ENCODE measurements at regions not wholly inside any gene's neighbourhood (a gene's known extent, or its start where the extent isn't known, plus 50 kb on each side); places are given as distances from the start of the nearest gene placed in this dataset.

DNA sequence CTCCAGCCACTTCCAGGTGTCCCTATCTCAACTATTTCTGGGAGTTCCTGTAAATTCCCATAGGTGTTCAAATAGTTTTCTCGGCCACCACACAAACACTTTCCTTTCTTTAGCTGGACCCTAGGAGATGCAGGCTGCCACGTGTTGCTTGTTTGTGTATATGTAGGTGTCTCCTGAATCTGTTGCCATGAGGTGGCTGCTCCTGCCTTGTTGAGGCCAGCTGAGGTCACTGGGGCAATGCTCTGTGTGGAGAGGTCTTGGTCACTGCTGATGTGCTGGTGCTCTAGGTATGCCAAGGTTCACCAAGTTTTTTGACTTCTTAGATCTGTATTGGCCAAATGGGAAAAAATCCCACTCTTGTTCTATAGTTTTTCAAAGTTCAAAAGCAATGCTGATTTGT, 132.5 kb upstream of the CHD1 start:
- Histone ChIP-seq H3K27ac (no peak overlapping the region), H3K9me3 (no peaks in the 10 kb centered on the region), H3K4me1 (peaks cover 16% of the 10 kb centered on the region), H3K36me3 (no peaks in the 10 kb centered on the region), H3K4me3 (no peak overlapping the region), H3K27me3 (no peaks in the 10 kb centered on the region)
- 56% methylated on average over 2 of the region's 2 CpGs for WGBS
- TF ChIP-seq POLR2AphosphoS5 (IDR thresholded peaks at IDR 0.05): no peak
- no peak for TF ChIP-seq EP300 (IDR thresholded peaks at IDR 0.05)
- TF ChIP-seq POLR2A (IDR thresholded peaks at IDR 0.05): no peak
- TF ChIP-seq, protein P1, sequence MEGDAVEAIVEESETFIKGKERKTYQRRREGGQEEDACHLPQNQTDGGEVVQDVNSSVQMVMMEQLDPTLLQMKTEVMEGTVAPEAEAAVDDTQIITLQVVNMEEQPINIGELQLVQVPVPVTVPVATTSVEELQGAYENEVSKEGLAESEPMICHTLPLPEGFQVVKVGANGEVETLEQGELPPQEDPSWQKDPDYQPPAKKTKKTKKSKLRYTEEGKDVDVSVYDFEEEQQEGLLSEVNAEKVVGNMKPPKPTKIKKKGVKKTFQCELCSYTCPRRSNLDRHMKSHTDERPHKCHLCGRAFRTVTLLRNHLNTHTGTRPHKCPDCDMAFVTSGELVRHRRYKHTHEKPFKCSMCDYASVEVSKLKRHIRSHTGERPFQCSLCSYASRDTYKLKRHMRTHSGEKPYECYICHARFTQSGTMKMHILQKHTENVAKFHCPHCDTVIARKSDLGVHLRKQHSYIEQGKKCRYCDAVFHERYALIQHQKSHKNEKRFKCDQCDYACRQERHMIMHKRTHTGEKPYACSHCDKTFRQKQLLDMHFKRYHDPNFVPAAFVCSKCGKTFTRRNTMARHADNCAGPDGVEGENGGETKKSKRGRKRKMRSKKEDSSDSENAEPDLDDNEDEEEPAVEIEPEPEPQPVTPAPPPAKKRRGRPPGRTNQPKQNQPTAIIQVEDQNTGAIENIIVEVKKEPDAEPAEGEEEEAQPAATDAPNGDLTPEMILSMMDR (IDR thresholded peaks at IDR 0.05): no peak
- no peak for DNase-seq (ENCODE audit: low spot score in 2 of 2)

- Histone ChIP-seq H3K4me3 (no peak overlapping the region), H3K9me3 (no peaks in the 10 kb centered on the region), H3K27ac (no peak overlapping the region), H3K4me1 (peaks cover 16% of the 10 kb centered on the region), H3K27me3 (no peaks in the 10 kb centered on the region), H3K36me3 (no peaks in the 10 kb centered on the region)
- TF ChIP-seq, protein P1 (IDR thresholded peaks at IDR 0.05): peak; percentile 76 to 77
- no peak for TF ChIP-seq EP300 (IDR thresholded peaks at IDR 0.05)
- TF ChIP-seq POLR2AphosphoS5 (IDR thresholded peaks at IDR 0.05): no peak
- no peak for TF ChIP-seq POLR2A (IDR thresholded peaks at IDR 0.05)
- peak; percentile 83 to 90 for DNase-seq (ENCODE audit: low spot score in 2 of 2)
- WGBS: 18% methylated on average over 13 of the region's 13 CpGs
Observed at GRCh38 chr5:99060306-99061261, 131.8 kb upstream of the CHD1 start.

DNA sequence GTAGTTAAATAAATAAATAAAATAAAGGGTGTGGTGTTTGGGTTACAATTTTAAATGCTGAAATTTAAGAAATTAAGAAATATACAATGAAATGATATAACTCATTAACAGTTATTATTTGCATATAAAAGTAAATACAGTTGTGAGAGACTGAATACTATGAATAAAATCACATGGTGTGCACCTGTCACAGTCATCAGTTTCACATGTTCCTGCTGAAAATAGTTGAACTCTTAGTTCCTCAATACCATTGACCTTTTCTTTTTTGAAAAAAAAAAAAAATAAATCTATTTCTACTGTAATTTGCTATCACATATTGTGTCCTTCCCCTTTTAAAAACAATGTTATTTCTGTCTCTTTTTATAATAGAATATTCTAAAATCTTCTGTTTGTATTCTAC, 130.9 kb upstream of the CHD1 start:
- TF ChIP-seq POLR2AphosphoS5 (IDR thresholded peaks at IDR 0.05): no peak
- TF ChIP-seq, protein P1 (IDR thresholded peaks at IDR 0.05): no peak
- no peak for DNase-seq (ENCODE audit: low spot score in 2 of 2)

GRCh38 chr5:99058466-99058865, 129.7 kb upstream of the CHD1 start:
- DNase-seq (ENCODE audit: low spot score in 2 of 2): no peak
- Histone ChIP-seq H3K27ac (no peak overlapping the region), H3K9me3 (no peaks in the 10 kb centered on the region), H3K4me1 (peaks cover 16% of the 10 kb centered on the region), H3K27me3 (no peaks in the 10 kb centered on the region), H3K4me3 (no peak overlapping the region), H3K36me3 (no peaks in the 10 kb centered on the region)
- TF ChIP-seq EP300 (IDR thresholded peaks at IDR 0.05): no peak
- no peak for TF ChIP-seq POLR2A (IDR thresholded peaks at IDR 0.05)
- TF ChIP-seq, protein P1 (IDR thresholded peaks at IDR 0.05): no peak
- TF ChIP-seq POLR2AphosphoS5 (IDR thresholded peaks at IDR 0.05): no peak
- 94% methylated on average over 2 of the region's 2 CpGs for WGBS

More for the DNA sequence above, 130.9 kb upstream of the CHD1 start:
- H3K36me3 ChIP-seq: no peaks in the 10 kb centered on the region
- H3K27ac ChIP-seq: no peak overlapping the region
- peaks cover 16% of the 10 kb centered on the region for H3K4me1 ChIP-seq
- H3K9me3 ChIP-seq: no peaks in the 10 kb centered on the region
- H3K27me3 ChIP-seq: no peaks in the 10 kb centered on the region
- H3K4me3 ChIP-seq: no peak overlapping the region

- TF ChIP-seq EP300 (IDR thresholded peaks at IDR 0.05) (no peak), POLR2A (IDR thresholded peaks at IDR 0.05) (no peak), POLR2AphosphoS5 (IDR thresholded peaks at IDR 0.05) (no peak)
- TF ChIP-seq, protein P1 (IDR thresholded peaks at IDR 0.05): no peak
- Histone ChIP-seq H3K27ac (no peak overlapping the region), H3K4me1 (no peaks in the 10 kb centered on the region), H3K36me3 (no peaks in the 10 kb centered on the region), H3K27me3 (no peaks in the 10 kb centered on the region), H3K9me3 (no peaks in the 10 kb centered on the region), H3K4me3 (no peak overlapping the region)
- DNase-seq (ENCODE audit: low spot score in 2 of 2): no peak
- WGBS: 82% methylated on average over 1 of the region's 1 CpG
Observed at GRCh38 chr5:99054972-99055371, 126.2 kb upstream of the CHD1 start.
